ENCODE measurements at regions not wholly inside any gene's neighbourhood (a gene's known extent, or its start where the extent isn't known, plus 50 kb on each side); places are given as distances from the start of the nearest gene placed in this dataset.

- 59 to 89% methylated on average over 2 to 3 of the region's 6 CpGs for WGBS, 2 experiments (ENCODE audit: insufficient coverage in 2 of 2)
- Histone ChIP-seq H3K9me3 (ENCODE audit: control insufficient read depth, low read length) (no peaks in the 10 kb centered on the region), H3K27ac (ENCODE audit: low read depth, low read length, severe bottlenecking) (no peak overlapping the region), H3K36me3 (ENCODE audit: control insufficient read depth, insufficient read depth, low read length) (no peaks in the 10 kb centered on the region), H3K4me3 (ENCODE audit: extremely low read depth, insufficient read depth, low read length, poor library complexity, severe bottlenecking) (no peak overlapping the region), H3K4me1 (ENCODE audit: control insufficient read depth, insufficient read depth, low read length, poor library complexity, severe bottlenecking) (no peaks in the 10 kb centered on the region)
These were observed 631.0 kb upstream of the GRM7 start for GRCh38 chr3:6229778-6230410.

- Histone ChIP-seq H3K4me3 (ENCODE audit: extremely low read depth, insufficient read depth, low read length, poor library complexity, severe bottlenecking) (no peak overlapping the region), H3K27ac (ENCODE audit: low read depth, low read length, severe bottlenecking) (no peak overlapping the region), H3K36me3 (ENCODE audit: control insufficient read depth, insufficient read depth, low read length) (no peaks in the 10 kb centered on the region), H3K4me1 (ENCODE audit: control insufficient read depth, insufficient read depth, low read length, poor library complexity, severe bottlenecking) (no peaks in the 10 kb centered on the region), H3K9me3 (ENCODE audit: control insufficient read depth, low read length) (no peaks in the 10 kb centered on the region)
- WGBS, 2 experiments (ENCODE audit: insufficient coverage in 2 of 2) = 98 to 100% methylated on average over 3 to 4 of the region's 4 CpGs
These were observed 618.8 kb upstream of the GRM7 start for GRCh38 chr3:6242104-6242503.

- no peak overlapping the region for H3K4me3 ChIP-seq (ENCODE audit: extremely low read depth, insufficient read depth, low read length, poor library complexity, severe bottlenecking)
- no peaks in the 10 kb centered on the region for H3K36me3 ChIP-seq (ENCODE audit: control insufficient read depth, insufficient read depth, low read length)
- no peaks in the 10 kb centered on the region for H3K9me3 ChIP-seq (ENCODE audit: control insufficient read depth, low read length)
- 0% methylated on average over 1 of the region's 2 CpGs for WGBS, 2 experiments (ENCODE audit: insufficient coverage in 2 of 2)
- peaks cover 6% of the 10 kb centered on the region for H3K4me1 ChIP-seq (ENCODE audit: control insufficient read depth, insufficient read depth, low read length, poor library complexity, severe bottlenecking)
- H3K27ac ChIP-seq (ENCODE audit: low read depth, low read length, severe bottlenecking) = no peak overlapping the region
These were observed 612.4 kb upstream of the GRM7 start for GRCh38 chr3:6248528-6248927.

- H3K4me3 ChIP-seq (ENCODE audit: extremely low read depth, insufficient read depth, low read length, poor library complexity, severe bottlenecking) = no peak overlapping the region
- H3K36me3 ChIP-seq (ENCODE audit: control insufficient read depth, insufficient read depth, low read length) = no peaks in the 10 kb centered on the region
- WGBS, 2 experiments (ENCODE audit: insufficient coverage in 2 of 2) = 93% methylated on average over 3 of the region's 3 CpGs; no CpG with 5 or more reads in 1 of the 2 experiments
- H3K4me1 ChIP-seq (ENCODE audit: control insufficient read depth, insufficient read depth, low read length, poor library complexity, severe bottlenecking) = peaks cover 6% of the 10 kb centered on the region
- no peaks in the 10 kb centered on the region for H3K9me3 ChIP-seq (ENCODE audit: control insufficient read depth, low read length)
- no peak overlapping the region for H3K27ac ChIP-seq (ENCODE audit: low read depth, low read length, severe bottlenecking)
These were observed 611.2 kb upstream of the GRM7 start for GRCh38 chr3:6249679-6250078.

- H3K9me3 ChIP-seq (ENCODE audit: control insufficient read depth, low read length) = no peaks in the 10 kb centered on the region
These were observed 610.7 kb upstream of the GRM7 start for GRCh38 chr3:6250167-6250566.

GRCh38 chr3:6251612-6252400, 609.1 kb upstream of the GRM7 start:
- no peaks in the 10 kb centered on the region for H3K9me3 ChIP-seq (ENCODE audit: control insufficient read depth, low read length)
- WGBS, 2 experiments (ENCODE audit: insufficient coverage in 2 of 2) = 87 to 93% methylated on average over 1 to 2 of the region's 2 CpGs
- no peaks in the 10 kb centered on the region for H3K36me3 ChIP-seq (ENCODE audit: control insufficient read depth, insufficient read depth, low read length)
- peaks cover 6% of the 10 kb centered on the region for H3K4me1 ChIP-seq (ENCODE audit: control insufficient read depth, insufficient read depth, low read length, poor library complexity, severe bottlenecking)
- no peak overlapping the region for H3K4me3 ChIP-seq (ENCODE audit: extremely low read depth, insufficient read depth, low read length, poor library complexity, severe bottlenecking)
- H3K27ac ChIP-seq (ENCODE audit: low read depth, low read length, severe bottlenecking) = no peak overlapping the region

More at GRCh38 chr3:6250167-6250566, 610.7 kb upstream of the GRM7 start:
- H3K27ac ChIP-seq (ENCODE audit: low read depth, low read length, severe bottlenecking) = no peak overlapping the region
- H3K4me3 ChIP-seq (ENCODE audit: extremely low read depth, insufficient read depth, low read length, poor library complexity, severe bottlenecking) = no peak overlapping the region
- H3K4me1 ChIP-seq (ENCODE audit: control insufficient read depth, insufficient read depth, low read length, poor library complexity, severe bottlenecking) = peaks cover 6% of the 10 kb centered on the region
- H3K36me3 ChIP-seq (ENCODE audit: control insufficient read depth, insufficient read depth, low read length) = no peaks in the 10 kb centered on the region

GRCh38 chr3:6254490-6254889, 606.4 kb upstream of the GRM7 start:
- WGBS, 2 experiments (ENCODE audit: insufficient coverage in 2 of 2) = no CpG with 5 or more reads among the region's 1 CpG

GRCh38 chr3:6255229-6255628, 605.7 kb upstream of the GRM7 start:
- Histone ChIP-seq H3K4me1 (ENCODE audit: control insufficient read depth, insufficient read depth, low read length, poor library complexity, severe bottlenecking) (peaks cover 6% of the 10 kb centered on the region), H3K36me3 (ENCODE audit: control insufficient read depth, insufficient read depth, low read length) (no peaks in the 10 kb centered on the region), H3K4me3 (ENCODE audit: extremely low read depth, insufficient read depth, low read length, poor library complexity, severe bottlenecking) (no peak overlapping the region), H3K9me3 (ENCODE audit: control insufficient read depth, low read length) (no peaks in the 10 kb centered on the region), H3K27ac (ENCODE audit: low read depth, low read length, severe bottlenecking) (no peak overlapping the region)
- 90 to 100% methylated on average over 2 of the region's 6 CpGs for WGBS, 2 experiments (ENCODE audit: insufficient coverage in 2 of 2)

More at GRCh38 chr3:6254490-6254889, 606.4 kb upstream of the GRM7 start:
- H3K4me1 ChIP-seq (ENCODE audit: control insufficient read depth, insufficient read depth, low read length, poor library complexity, severe bottlenecking) = peaks cover 6% of the 10 kb centered on the region
- no peak overlapping the region for H3K27ac ChIP-seq (ENCODE audit: low read depth, low read length, severe bottlenecking)
- H3K4me3 ChIP-seq (ENCODE audit: extremely low read depth, insufficient read depth, low read length, poor library complexity, severe bottlenecking) = no peak overlapping the region
- H3K36me3 ChIP-seq (ENCODE audit: control insufficient read depth, insufficient read depth, low read length) = no peaks in the 10 kb centered on the region
- no peaks in the 10 kb centered on the region for H3K9me3 ChIP-seq (ENCODE audit: control insufficient read depth, low read length)

- no peak overlapping the region for H3K27ac ChIP-seq (ENCODE audit: low read depth, low read length, severe bottlenecking)
- H3K36me3 ChIP-seq (ENCODE audit: control insufficient read depth, insufficient read depth, low read length) = no peaks in the 10 kb centered on the region
- no peaks in the 10 kb centered on the region for H3K4me1 ChIP-seq (ENCODE audit: control insufficient read depth, insufficient read depth, low read length, poor library complexity, severe bottlenecking)
- 85 to 90% methylated on average over 4 to 5 of the region's 5 CpGs for WGBS, 2 experiments (ENCODE audit: insufficient coverage in 2 of 2)
- no peak overlapping the region for H3K4me3 ChIP-seq (ENCODE audit: extremely low read depth, insufficient read depth, low read length, poor library complexity, severe bottlenecking)
- H3K9me3 ChIP-seq (ENCODE audit: control insufficient read depth, low read length) = no peaks in the 10 kb centered on the region
These were observed 600.2 kb upstream of the GRM7 start for GRCh38 chr3:6260551-6261191.

GRCh38 chr3:6262010-6262409, 598.9 kb upstream of the GRM7 start:
- H3K4me3 ChIP-seq (ENCODE audit: extremely low read depth, insufficient read depth, low read length, poor library complexity, severe bottlenecking) = no peak overlapping the region
- no peaks in the 10 kb centered on the region for H3K36me3 ChIP-seq (ENCODE audit: control insufficient read depth, insufficient read depth, low read length)
- H3K27ac ChIP-seq (ENCODE audit: low read depth, low read length, severe bottlenecking) = no peak overlapping the region
- H3K4me1 ChIP-seq (ENCODE audit: control insufficient read depth, insufficient read depth, low read length, poor library complexity, severe bottlenecking) = no peaks in the 10 kb centered on the region
- no CpG with 5 or more reads among the region's 2 CpGs for WGBS, 2 experiments (ENCODE audit: insufficient coverage in 2 of 2)
- H3K9me3 ChIP-seq (ENCODE audit: control insufficient read depth, low read length) = no peaks in the 10 kb centered on the region

GRCh38 chr3:6264036-6264435, 596.9 kb upstream of the GRM7 start:
- Histone ChIP-seq H3K27ac (ENCODE audit: low read depth, low read length, severe bottlenecking) (no peak overlapping the region), H3K4me1 (ENCODE audit: control insufficient read depth, insufficient read depth, low read length, poor library complexity, severe bottlenecking) (no peaks in the 10 kb centered on the region), H3K36me3 (ENCODE audit: control insufficient read depth, insufficient read depth, low read length) (no peaks in the 10 kb centered on the region), H3K4me3 (ENCODE audit: extremely low read depth, insufficient read depth, low read length, poor library complexity, severe bottlenecking) (no peak overlapping the region), H3K9me3 (ENCODE audit: control insufficient read depth, low read length) (no peaks in the 10 kb centered on the region)
- 86% methylated on average over 1 of the region's 1 CpG; no CpG with 5 or more reads in 1 of the 2 experiments for WGBS, 2 experiments (ENCODE audit: insufficient coverage in 2 of 2)

All from mesodermal cell (in vitro differentiated cells).